HG02678 (cell line): ENCODE measurements at regions not wholly inside any gene's neighbourhood (a gene's known extent, or its start where the extent isn't known, plus 50 kb on each side); places are given as distances from the start of the nearest gene placed in this dataset.

Experiments
- ATAC-seq: cut with Tn5 transposase; IDR thresholded peaks from one replicate; pipeline ENCODE4 v1.9.1; 2021; ENCODE audit warnings: mild to moderate bottlenecking, moderate library complexity; ENCODE audit not compliant: unreplicated experiment

DNA sequence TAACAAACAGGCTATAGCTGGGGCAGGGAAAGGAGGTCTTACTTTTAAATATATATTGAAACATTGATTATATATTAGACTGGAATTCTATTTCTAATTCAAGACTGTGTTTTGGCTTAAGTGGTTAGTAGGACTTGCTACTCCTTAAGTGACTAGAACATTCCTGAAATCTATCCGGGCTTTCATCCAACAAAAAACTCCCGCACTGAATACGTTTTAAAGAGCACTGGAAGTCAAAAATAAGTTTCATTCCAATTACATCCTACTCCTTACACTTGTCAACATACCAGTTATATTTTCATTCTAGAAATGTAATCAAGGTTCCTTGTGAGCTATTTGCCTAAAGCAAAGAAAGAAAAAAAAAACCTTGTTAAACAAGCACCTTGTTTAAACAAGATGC, 204.6 kb downstream of the SP3 start:
- ATAC-seq, result no peak

DNA sequence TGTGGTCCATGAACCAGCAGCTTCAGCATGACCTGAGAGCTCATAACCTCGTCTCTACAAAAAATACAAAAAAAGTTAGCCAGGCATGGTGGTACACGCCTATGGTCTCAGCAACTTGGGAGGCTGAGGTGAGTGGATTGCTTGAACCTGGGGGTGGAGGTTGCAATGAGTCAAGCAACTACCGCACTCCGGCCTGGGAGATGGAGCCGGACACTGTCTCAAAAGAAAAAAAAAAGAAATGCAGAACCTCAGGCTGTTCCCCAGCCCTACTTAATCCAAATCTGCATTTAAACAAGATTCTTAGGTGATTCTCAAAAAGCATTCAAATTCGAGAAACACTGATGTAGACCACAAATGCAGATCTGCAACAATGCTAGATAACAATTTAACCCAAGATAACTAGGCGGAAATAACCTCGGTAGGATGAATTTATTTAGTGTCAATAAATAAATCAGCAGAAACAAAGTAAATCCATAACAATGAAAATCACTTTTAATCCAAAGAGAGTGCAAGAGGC, 203.5 kb downstream of the SP3 start:
- no peak for ATAC-seq

- no peak for ATAC-seq
These were observed 203.0 kb downstream of the SP3 start for GRCh38 chr2:173762221-173762620.

DNA sequence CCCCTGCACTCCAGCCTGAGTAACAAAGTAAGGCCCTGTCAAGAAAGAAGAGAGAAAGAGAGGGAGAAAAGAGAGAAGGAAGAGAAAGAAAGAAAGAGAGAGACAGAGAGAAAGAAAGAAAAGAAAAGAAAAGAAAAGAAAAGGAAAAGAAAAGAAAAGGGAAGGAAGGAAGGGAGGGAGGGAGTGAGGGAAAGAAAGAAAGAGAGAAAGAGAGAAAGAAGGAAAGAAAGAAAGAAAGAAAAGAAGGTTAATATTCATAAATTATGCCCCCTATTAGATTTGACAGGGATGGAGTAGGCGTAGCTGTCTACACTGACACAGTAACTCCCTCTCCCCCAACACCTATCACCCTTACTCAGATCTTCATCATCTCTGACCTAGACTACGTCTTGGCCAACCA, 202.3 kb downstream of the SP3 start:
- ATAC-seq, result no peak

GRCh38 chr2:173763641-173764040, 201.5 kb downstream of the SP3 start:
- no peak for ATAC-seq

DNA sequence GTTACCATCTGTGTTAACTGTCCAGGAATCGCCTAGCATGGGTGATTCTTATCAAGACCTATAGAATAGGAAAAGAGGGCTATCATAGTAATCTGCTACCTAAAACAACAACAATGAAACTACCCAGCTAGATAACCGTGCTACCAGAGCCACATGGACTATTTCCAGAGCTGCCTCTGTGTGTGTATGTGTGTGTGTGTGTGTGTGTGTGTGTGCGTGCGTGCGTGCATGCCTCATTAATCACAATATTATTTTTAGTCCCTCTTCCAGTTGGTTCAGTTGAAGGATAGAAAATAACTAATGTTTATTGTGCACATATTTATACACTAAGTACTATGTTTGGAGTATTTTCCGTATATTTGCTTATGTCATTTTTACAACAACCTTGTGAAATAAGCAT, 201.1 kb downstream of the SP3 start:
- no peak for ATAC-seq

DNA sequence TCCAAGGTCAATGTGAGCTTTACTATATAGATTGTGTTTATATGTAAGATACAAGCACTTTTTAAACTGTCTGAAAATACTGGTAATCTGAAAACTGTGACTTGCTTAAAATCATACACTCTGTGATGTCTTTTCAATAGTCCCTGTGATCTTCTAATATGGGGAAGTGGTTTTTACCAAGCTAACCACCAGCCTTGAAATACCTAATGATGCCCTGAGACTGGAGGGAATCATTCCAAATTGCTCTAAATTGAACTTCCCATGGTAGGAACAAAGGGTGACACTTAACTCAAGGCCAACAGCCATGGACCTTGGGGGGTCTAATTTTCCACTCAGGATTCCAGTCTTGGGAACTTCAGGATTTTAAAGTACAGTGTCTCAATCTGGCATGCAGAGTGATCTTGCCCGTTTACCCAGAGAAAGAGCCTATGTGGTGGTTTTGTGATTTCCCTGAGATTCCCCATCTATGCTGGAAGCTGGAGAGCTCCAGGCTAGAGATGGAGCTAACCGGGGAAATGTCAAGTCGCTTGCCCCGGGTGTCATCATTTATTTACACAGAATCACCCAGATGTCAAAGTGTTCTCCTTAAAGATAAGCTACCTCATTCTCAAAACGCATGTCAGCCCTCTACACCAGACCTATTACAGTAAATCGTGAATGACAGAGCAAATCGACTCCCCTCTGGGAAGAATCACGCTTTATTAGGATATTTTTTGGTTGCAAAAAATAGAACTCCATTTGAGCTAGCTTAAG, 198.5 kb downstream of the SP3 start:
- ATAC-seq, result no peak

GRCh38 chr2:173770947-173771678, 194.1 kb downstream of the SP3 start:
- no peak for ATAC-seq

DNA sequence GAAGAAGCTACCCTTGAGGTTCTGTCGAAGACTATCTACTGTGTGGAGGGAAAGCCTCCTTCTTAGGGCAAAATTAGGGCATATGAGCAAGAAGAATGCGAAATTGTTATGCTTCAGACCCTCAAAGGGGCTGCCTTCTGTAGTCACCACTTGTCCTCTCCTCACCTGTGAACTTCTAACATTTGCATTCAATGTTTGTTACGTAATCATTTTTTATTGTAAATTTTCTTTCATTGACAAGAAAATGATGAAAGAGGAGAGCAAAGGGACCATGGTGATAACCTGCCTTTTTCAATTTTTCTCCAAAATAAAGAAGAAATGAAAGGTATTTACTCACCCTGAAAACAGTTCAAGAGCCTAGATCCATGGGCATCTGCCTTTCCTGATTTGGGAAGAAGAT, 193.0 kb downstream of the SP3 start:
- ATAC-seq, result no peak

- no peak for ATAC-seq
These were observed 192.1 kb downstream of the SP3 start for GRCh38 chr2:173773076-173773475.

GRCh38 chr2:173775440-173775839, 189.7 kb downstream of the SP3 start:
- no peak for ATAC-seq

- no peak for ATAC-seq
These were observed 182.5 kb downstream of the SP3 start for GRCh38 chr2:173782681-173783080.

DNA sequence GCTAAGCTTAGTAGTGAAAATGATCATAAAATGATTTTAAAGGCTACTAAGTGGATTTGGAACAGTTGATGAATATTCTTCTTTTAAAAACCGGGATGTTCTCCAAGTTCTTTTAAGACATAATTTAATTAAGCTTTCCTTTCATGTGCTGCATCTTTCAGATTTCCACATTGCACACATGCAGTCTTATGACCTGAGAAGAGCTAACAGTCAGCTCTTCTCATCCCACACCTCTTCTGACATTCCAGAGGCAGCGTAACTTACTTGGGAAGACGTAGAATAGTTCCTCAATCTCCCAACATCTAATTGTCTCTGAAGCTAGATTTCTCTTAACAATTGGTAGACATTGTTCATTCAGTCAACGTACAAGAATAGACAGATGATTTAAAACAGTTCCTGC, 181.8 kb downstream of the SP3 start:
- no peak for ATAC-seq

GRCh38 chr2:173785813-173786212, 179.4 kb downstream of the SP3 start:
- ATAC-seq, result no peak

DNA sequence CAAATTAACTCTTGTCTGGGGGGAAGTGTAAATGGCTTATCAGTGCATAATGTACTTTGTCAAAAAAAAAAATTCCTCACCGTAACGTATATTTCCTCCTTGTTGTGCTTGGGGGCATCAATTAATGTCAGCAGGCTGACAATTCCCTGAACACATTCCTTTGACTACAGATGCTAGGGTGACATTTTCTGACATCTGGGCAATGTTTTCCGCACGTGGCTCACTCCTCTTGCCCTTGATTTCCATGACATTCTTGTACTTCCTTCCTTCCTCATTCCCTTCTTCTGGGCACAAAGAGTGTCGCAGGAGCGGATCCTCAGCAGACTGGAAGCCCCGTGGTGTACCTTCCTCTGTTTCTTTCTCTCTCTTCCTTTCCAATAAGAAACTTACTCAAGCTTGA, 173.7 kb downstream of the SP3 start:
- no peak for ATAC-seq

GRCh38 chr2:173792166-173792565, 173.0 kb downstream of the SP3 start:
- no peak for ATAC-seq

DNA sequence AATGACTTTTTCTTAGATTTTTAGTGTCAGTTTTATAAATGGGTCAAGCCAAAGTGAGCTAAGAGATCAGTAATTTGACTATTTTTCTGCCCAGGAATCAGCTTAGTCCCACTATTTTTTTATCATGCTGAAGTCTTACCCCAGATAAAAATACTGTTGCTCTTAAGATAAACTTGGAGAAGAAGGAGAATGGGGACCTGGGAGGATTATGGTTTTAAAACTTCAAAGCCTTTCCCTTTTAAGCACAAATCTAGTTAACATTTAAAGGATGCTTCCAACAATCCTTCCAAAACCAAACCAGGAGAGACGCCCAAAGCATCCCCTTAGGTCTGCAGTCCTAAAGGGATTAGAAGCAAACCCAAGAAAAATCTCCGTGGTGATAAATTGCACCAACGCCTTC, 172.4 kb downstream of the SP3 start:
- no peak for ATAC-seq

DNA sequence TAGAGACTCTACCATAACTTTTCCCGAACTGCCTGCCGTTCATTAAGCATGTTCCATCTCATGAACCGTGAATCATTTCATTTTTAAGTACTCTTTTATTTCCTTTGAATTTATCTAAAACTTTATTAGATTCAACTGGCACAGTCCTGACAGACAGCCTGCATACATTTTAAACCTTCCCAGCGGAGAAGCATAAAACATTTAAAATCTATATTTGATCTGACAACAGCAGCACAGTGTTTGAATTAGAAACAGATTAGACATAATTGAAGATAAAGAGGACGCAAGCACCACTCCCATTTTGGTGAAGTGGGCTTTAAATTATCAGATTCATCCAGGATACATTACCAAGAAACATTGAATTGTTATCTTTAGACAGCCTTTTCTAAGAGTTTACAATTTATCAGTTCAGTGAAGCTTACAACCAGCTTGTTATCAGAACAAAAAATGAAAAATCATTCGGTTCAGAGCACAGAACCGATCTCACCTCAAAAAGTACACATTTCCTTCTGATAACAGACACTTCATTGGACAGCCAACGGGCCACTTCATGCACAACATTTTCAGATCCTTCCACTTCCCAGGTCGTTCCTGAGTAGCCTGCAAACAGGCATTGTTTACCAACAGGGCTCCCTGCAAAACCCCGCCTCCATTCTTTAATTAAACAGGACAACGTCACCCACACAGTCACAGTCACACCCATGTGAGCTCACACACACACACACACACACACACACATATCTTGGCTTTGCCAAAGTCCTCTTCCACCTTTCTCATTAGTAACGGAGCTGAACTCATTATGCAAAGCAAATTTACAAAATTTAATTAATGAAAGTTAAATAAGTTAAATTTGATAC, 171.2 kb downstream of the SP3 start:
- no peak for ATAC-seq

GRCh38 chr2:173797586-173798263, 167.4 kb downstream of the SP3 start:
- no peak for ATAC-seq

- no peak for ATAC-seq
These were observed 162.7 kb downstream of the SP3 start for GRCh38 chr2:173802518-173802917.

DNA sequence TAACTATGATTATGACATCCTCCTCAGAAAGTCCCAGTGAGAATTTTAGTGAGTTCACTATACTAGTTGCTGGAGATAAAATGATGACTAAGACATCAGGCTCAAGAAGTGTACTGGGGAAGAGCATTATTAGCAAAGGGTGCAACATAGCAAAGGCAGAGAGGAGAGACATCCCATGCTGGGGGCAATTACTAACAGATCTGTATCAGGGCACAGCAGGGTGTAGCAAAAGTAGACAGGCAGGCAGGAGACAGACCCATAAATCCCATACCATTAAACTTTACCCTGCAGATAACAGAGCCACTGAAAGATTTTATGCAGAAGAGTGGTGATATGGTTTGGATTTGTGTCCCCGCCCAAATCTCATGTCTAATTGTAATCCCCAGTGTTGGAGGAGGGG, 161.7 kb downstream of the SP3 start:
- ATAC-seq, result no peak
